ENCODE measurements at regions not wholly inside any gene's neighbourhood (a gene's known extent, or its start where the extent isn't known, plus 50 kb on each side); places are given as distances from the start of the nearest gene placed in this dataset.

GRCh38 chr2:155842103-155842502 is 490.4 kb downstream of the NR4A2 start:
- TF ChIP-seq, protein P1, sequence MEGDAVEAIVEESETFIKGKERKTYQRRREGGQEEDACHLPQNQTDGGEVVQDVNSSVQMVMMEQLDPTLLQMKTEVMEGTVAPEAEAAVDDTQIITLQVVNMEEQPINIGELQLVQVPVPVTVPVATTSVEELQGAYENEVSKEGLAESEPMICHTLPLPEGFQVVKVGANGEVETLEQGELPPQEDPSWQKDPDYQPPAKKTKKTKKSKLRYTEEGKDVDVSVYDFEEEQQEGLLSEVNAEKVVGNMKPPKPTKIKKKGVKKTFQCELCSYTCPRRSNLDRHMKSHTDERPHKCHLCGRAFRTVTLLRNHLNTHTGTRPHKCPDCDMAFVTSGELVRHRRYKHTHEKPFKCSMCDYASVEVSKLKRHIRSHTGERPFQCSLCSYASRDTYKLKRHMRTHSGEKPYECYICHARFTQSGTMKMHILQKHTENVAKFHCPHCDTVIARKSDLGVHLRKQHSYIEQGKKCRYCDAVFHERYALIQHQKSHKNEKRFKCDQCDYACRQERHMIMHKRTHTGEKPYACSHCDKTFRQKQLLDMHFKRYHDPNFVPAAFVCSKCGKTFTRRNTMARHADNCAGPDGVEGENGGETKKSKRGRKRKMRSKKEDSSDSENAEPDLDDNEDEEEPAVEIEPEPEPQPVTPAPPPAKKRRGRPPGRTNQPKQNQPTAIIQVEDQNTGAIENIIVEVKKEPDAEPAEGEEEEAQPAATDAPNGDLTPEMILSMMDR (conservative IDR thresholded peaks at IDR 0.05 in 1 of 2, IDR thresholded peaks at IDR 0.05 in 1 of 2; ENCODE audit: low read depth in 1 of 2, low read length in 2 of 2) = no peak
- no peak for TF ChIP-seq EZH2 (IDR thresholded peaks at IDR 0.05; ENCODE audit: low read length, missing control alignments)

All from fibroblast of lung (primary cell).